Activated T-cell treated with anti-CD3 and anti-CD28 coated beads, Interleukin-2, amount 50 U/mL, for 24 hours (primary cell): ENCODE measurements at regions not wholly inside any gene's neighbourhood (a gene's known extent, or its start where the extent isn't known, plus 50 kb on each side); places are given as distances from the start of the nearest gene placed in this dataset.
A peak's percentile ranks its signal among the peaks of the same experiment; 100 is the strongest.

Source experiments
- DNase-seq: peaks from one replicate; pipeline ENCODE4 v3.0.0-alpha.2; 2020
- H3K27ac Mint-ChIP-seq: 2 replicates; pipeline ENCODE4 v1.8.0; 2020; ENCODE audit warnings: mild to moderate bottlenecking, mixed read lengths
- H3K27me3 Mint-ChIP-seq: 2 replicates; pipeline ENCODE4 v1.8.0; 2020; ENCODE audit warnings: mixed read lengths
- H3K36me3 Mint-ChIP-seq: 2 replicates; pipeline ENCODE4 v1.8.0; 2020; ENCODE audit warnings: low read depth, mixed read lengths
- H3K4me1 Mint-ChIP-seq: 2 replicates; pipeline ENCODE4 v1.8.0; 2020; ENCODE audit warnings: low read depth, mixed read lengths
- H3K4me3 Mint-ChIP-seq: 2 replicates; pipeline ENCODE4 v1.8.0; 2020; ENCODE audit warnings: mild to moderate bottlenecking, moderate library complexity, mixed read lengths
- H3K9me3 Mint-ChIP-seq: 2 replicates; pipeline ENCODE4 v1.8.0; 2020; ENCODE audit warnings: mixed read lengths

GRCh38 chr7:98495200-98495955, 94.5 kb upstream of the BAIAP2L1 start:
- Mint-ChIP-seq H3K4me3 (no peak overlapping the region), H3K27ac (no peak overlapping the region), H3K4me1 (no peaks in the 10 kb centered on the region), H3K36me3 (no peaks in the 10 kb centered on the region), H3K27me3 (peaks cover 3% of the 10 kb centered on the region), H3K9me3 (peaks cover 8% of the 10 kb centered on the region)
- no peak for DNase-seq

- H3K4me3 Mint-ChIP-seq: no peak overlapping the region
- peaks cover 5% of the 10 kb centered on the region for H3K9me3 Mint-ChIP-seq
- H3K36me3 Mint-ChIP-seq: no peaks in the 10 kb centered on the region
- H3K27ac Mint-ChIP-seq: no peak overlapping the region
- H3K27me3 Mint-ChIP-seq: peaks cover under 1% of the 10 kb centered on the region
- no peaks in the 10 kb centered on the region for H3K4me1 Mint-ChIP-seq
- DNase-seq: no peak
Observed at GRCh38 chr7:98493030-98493778, 92.3 kb upstream of the BAIAP2L1 start.

GRCh38 chr7:98488167-98488566, 87.3 kb upstream of the BAIAP2L1 start:
- H3K9me3 Mint-ChIP-seq: no peaks in the 10 kb centered on the region
- DNase-seq: no peak
- H3K27me3 Mint-ChIP-seq: peaks cover 17% of the 10 kb centered on the region
- no peak overlapping the region for H3K27ac Mint-ChIP-seq
- no peaks in the 10 kb centered on the region for H3K4me1 Mint-ChIP-seq
- no peak overlapping the region for H3K4me3 Mint-ChIP-seq
- H3K36me3 Mint-ChIP-seq: no peaks in the 10 kb centered on the region

- peaks cover 17% of the 10 kb centered on the region for H3K27me3 Mint-ChIP-seq
- no peak overlapping the region for H3K27ac Mint-ChIP-seq
- no peaks in the 10 kb centered on the region for H3K36me3 Mint-ChIP-seq
- H3K4me1 Mint-ChIP-seq: no peaks in the 10 kb centered on the region
- no peaks in the 10 kb centered on the region for H3K9me3 Mint-ChIP-seq
- H3K4me3 Mint-ChIP-seq: no peak overlapping the region
- DNase-seq: no peak
Observed at GRCh38 chr7:98483964-98484545, 83.2 kb upstream of the BAIAP2L1 start.

GRCh38 chr7:98483276-98483963, 82.5 kb upstream of the BAIAP2L1 start:
- Mint-ChIP-seq H3K36me3 (no peaks in the 10 kb centered on the region), H3K27ac (no peak overlapping the region), H3K27me3 (peaks cover 17% of the 10 kb centered on the region), H3K4me3 (no peak overlapping the region), H3K4me1 (no peaks in the 10 kb centered on the region), H3K9me3 (no peaks in the 10 kb centered on the region)
- DNase-seq: no peak

GRCh38 chr7:98479318-98479717, 78.4 kb upstream of the BAIAP2L1 start:
- no peaks in the 10 kb centered on the region for H3K9me3 Mint-ChIP-seq
- peaks cover 5% of the 10 kb centered on the region for H3K27me3 Mint-ChIP-seq
- H3K4me3 Mint-ChIP-seq: no peak overlapping the region
- no peak overlapping the region for H3K27ac Mint-ChIP-seq
- no peaks in the 10 kb centered on the region for H3K36me3 Mint-ChIP-seq
- H3K4me1 Mint-ChIP-seq: no peaks in the 10 kb centered on the region
- DNase-seq: no peak

GRCh38 chr7:98475352-98475751, 74.5 kb upstream of the BAIAP2L1 start:
- Mint-ChIP-seq H3K27me3 (peaks cover 33% of the 10 kb centered on the region), H3K4me1 (peaks cover 11% of the 10 kb centered on the region), H3K36me3 (no peaks in the 10 kb centered on the region), H3K4me3 (no peak overlapping the region), H3K9me3 (no peaks in the 10 kb centered on the region), H3K27ac (no peak overlapping the region)
- DNase-seq: no peak

GRCh38 chr7:98474558-98474957, 73.7 kb upstream of the BAIAP2L1 start:
- Mint-ChIP-seq H3K36me3 (no peaks in the 10 kb centered on the region), H3K9me3 (no peaks in the 10 kb centered on the region), H3K27me3 (peaks cover 41% of the 10 kb centered on the region), H3K4me1 (peaks cover 11% of the 10 kb centered on the region), H3K4me3 (no peak overlapping the region), H3K27ac (no peak overlapping the region)
- no peak for DNase-seq

- Mint-ChIP-seq H3K9me3 (no peaks in the 10 kb centered on the region), H3K36me3 (no peaks in the 10 kb centered on the region), H3K27me3 (peaks cover 52% of the 10 kb centered on the region)
Observed at GRCh38 chr7:98472521-98472954, 71.6 kb upstream of the BAIAP2L1 start.

GRCh38 chr7:98470485-98471240, 69.8 kb upstream of the BAIAP2L1 start:
- no peaks in the 10 kb centered on the region for H3K9me3 Mint-ChIP-seq
- H3K4me3 Mint-ChIP-seq: no peak overlapping the region
- peaks cover 11% of the 10 kb centered on the region for H3K4me1 Mint-ChIP-seq
- H3K27ac Mint-ChIP-seq: no peak overlapping the region
- DNase-seq: peak; percentile 45
- H3K36me3 Mint-ChIP-seq: no peaks in the 10 kb centered on the region
- peaks cover 53% of the 10 kb centered on the region for H3K27me3 Mint-ChIP-seq

More at GRCh38 chr7:98472521-98472954, 71.6 kb upstream of the BAIAP2L1 start:
- H3K4me3 Mint-ChIP-seq: no peak overlapping the region
- no peak for DNase-seq
- peaks cover 11% of the 10 kb centered on the region for H3K4me1 Mint-ChIP-seq
- H3K27ac Mint-ChIP-seq: no peak overlapping the region

- no peaks in the 10 kb centered on the region for H3K9me3 Mint-ChIP-seq
- H3K4me1 Mint-ChIP-seq: peaks cover 11% of the 10 kb centered on the region
- no peak overlapping the region for H3K27ac Mint-ChIP-seq
- no peak for DNase-seq
- peaks cover 51% of the 10 kb centered on the region for H3K27me3 Mint-ChIP-seq
- no peak overlapping the region for H3K4me3 Mint-ChIP-seq
- no peaks in the 10 kb centered on the region for H3K36me3 Mint-ChIP-seq
Observed at GRCh38 chr7:98469088-98469487, 68.2 kb upstream of the BAIAP2L1 start.

GRCh38 chr7:98467570-98468312, 66.9 kb upstream of the BAIAP2L1 start:
- H3K27me3 Mint-ChIP-seq: peaks cover 45% of the 10 kb centered on the region
- no peak for DNase-seq
- no peak overlapping the region for H3K4me3 Mint-ChIP-seq
- no peak overlapping the region for H3K27ac Mint-ChIP-seq
- peaks cover 11% of the 10 kb centered on the region for H3K4me1 Mint-ChIP-seq
- no peaks in the 10 kb centered on the region for H3K36me3 Mint-ChIP-seq
- H3K9me3 Mint-ChIP-seq: no peaks in the 10 kb centered on the region

GRCh38 chr7:98465022-98465421, 64.1 kb upstream of the BAIAP2L1 start:
- Mint-ChIP-seq H3K27me3 (peaks cover 20% of the 10 kb centered on the region), H3K27ac (no peak overlapping the region), H3K36me3 (no peaks in the 10 kb centered on the region), H3K4me3 (no peak overlapping the region), H3K4me1 (no peaks in the 10 kb centered on the region), H3K9me3 (no peaks in the 10 kb centered on the region)
- no peak for DNase-seq
